Stimulated activated CD8-positive, alpha-beta memory T cell treated with anti-CD3 and anti-CD28 coated beads, Interleukin-2, amount 100 ng/mL, for 48 hours (primary cell): ENCODE measurements at regions not wholly inside any gene's neighbourhood (a gene's known extent, or its start where the extent isn't known, plus 50 kb on each side); places are given as distances from the start of the nearest gene placed in this dataset.

Experiments
- DNase-seq, 2 donors: peaks; one replicate each; pipeline ENCODE4 v3.0.0-alpha.2; 2020; ENCODE audit warnings: low read depth in 2 of 2

- no peak for DNase-seq
Observed at GRCh38 chr2:12314127-12314760, 402.5 kb upstream of the TRIB2 start.

- DNase-seq, result no peak
Observed at GRCh38 chr2:12315224-12315623, 401.5 kb upstream of the TRIB2 start.

GRCh38 chr2:12316476-12316875 is 400.3 kb upstream of the TRIB2 start:
- DNase-seq, result no peak

- no peak for DNase-seq
Observed at GRCh38 chr2:12317286-12317685, 399.4 kb upstream of the TRIB2 start.

- no peak for DNase-seq
Observed at GRCh38 chr2:12317814-12318426, 398.8 kb upstream of the TRIB2 start.

GRCh38 chr2:12318427-12319057 is 398.2 kb upstream of the TRIB2 start:
- no peak for DNase-seq

GRCh38 chr2:12320027-12320734 is 396.6 kb upstream of the TRIB2 start:
- no peak for DNase-seq

- DNase-seq, result no peak
Observed at GRCh38 chr2:12320991-12321641, 395.6 kb upstream of the TRIB2 start.

- DNase-seq, result no peak
Observed at GRCh38 chr2:12321886-12322285, 394.9 kb upstream of the TRIB2 start.

- DNase-seq, result no peak
Observed at GRCh38 chr2:12325806-12326205, 390.9 kb upstream of the TRIB2 start.

GRCh38 chr2:12326449-12327190 is 390.1 kb upstream of the TRIB2 start:
- no peak for DNase-seq

- DNase-seq, result no peak
Observed at GRCh38 chr2:12330916-12331315, 385.8 kb upstream of the TRIB2 start.

GRCh38 chr2:12331698-12332097 is 385.0 kb upstream of the TRIB2 start:
- DNase-seq, result no peak

GRCh38 chr2:12333293-12333692 is 383.4 kb upstream of the TRIB2 start:
- no peak for DNase-seq

- DNase-seq, result no peak
Observed at GRCh38 chr2:12334412-12334966, 382.2 kb upstream of the TRIB2 start.

- DNase-seq, result no peak
Observed at GRCh38 chr2:12335131-12335530, 381.6 kb upstream of the TRIB2 start.

GRCh38 chr2:12335995-12336394 is 380.7 kb upstream of the TRIB2 start:
- DNase-seq, result no peak

GRCh38 chr2:12338946-12339697 is 377.6 kb upstream of the TRIB2 start:
- no peak for DNase-seq

- DNase-seq, result no peak
Observed at GRCh38 chr2:12340164-12340563, 376.6 kb upstream of the TRIB2 start.

- DNase-seq, result no peak
Observed at GRCh38 chr2:12341215-12341614, 375.5 kb upstream of the TRIB2 start.
